DND-41 (cell line): ENCODE measurements at regions not wholly inside any gene's neighbourhood (a gene's known extent, or its start where the extent isn't known, plus 50 kb on each side); places are given as distances from the start of the nearest gene placed in this dataset.

Experiments
- EZH2 ChIP-seq: IDR thresholded peaks from 3 replicates; pipeline ENCODE4 v1.6.1; 2012; ENCODE audit warnings: borderline replicate concordance, low read depth, mild to moderate bottlenecking, moderate library complexity, low read length, inconsistent platforms; ENCODE audit not compliant: severe bottlenecking
- TF ChIP-seq, protein P1 (sequence below): IDR thresholded peaks from 2 replicates; pipeline ENCODE4 v1.5.1; 2012; ENCODE audit warnings: borderline replicate concordance, low read length, moderate library complexity, mild to moderate bottlenecking; ENCODE audit not compliant: poor library complexity, severe bottlenecking; ENCODE audit errors: extremely low read depth

GRCh38 chr14:89609500-89610100 is 192.6 kb upstream of the FOXN3 start:
- TF ChIP-seq, protein P1, sequence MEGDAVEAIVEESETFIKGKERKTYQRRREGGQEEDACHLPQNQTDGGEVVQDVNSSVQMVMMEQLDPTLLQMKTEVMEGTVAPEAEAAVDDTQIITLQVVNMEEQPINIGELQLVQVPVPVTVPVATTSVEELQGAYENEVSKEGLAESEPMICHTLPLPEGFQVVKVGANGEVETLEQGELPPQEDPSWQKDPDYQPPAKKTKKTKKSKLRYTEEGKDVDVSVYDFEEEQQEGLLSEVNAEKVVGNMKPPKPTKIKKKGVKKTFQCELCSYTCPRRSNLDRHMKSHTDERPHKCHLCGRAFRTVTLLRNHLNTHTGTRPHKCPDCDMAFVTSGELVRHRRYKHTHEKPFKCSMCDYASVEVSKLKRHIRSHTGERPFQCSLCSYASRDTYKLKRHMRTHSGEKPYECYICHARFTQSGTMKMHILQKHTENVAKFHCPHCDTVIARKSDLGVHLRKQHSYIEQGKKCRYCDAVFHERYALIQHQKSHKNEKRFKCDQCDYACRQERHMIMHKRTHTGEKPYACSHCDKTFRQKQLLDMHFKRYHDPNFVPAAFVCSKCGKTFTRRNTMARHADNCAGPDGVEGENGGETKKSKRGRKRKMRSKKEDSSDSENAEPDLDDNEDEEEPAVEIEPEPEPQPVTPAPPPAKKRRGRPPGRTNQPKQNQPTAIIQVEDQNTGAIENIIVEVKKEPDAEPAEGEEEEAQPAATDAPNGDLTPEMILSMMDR: no peak
- no peak for TF ChIP-seq EZH2
